ENCODE measurements at regions not wholly inside any gene's neighbourhood (a gene's known extent, or its start where the extent isn't known, plus 50 kb on each side); places are given as distances from the start of the nearest gene placed in this dataset.
A peak's percentile ranks its signal among the peaks of the same experiment; 100 is the strongest.
"Not testable (repeated sequence)": the region's sequence is repeated elsewhere in the genome, so short reads cannot be mapped to it uniquely, and the experiment has no call there.

- ATAC-seq; H3K36me3 ChIP-seq (ENCODE audit: insufficient read depth in 1 of 2, low read depth in 1 of 2); DNase-seq; H3K9me3 ChIP-seq; intact Hi-C loops (cut with DNase I); H3K4me1 ChIP-seq; H3K27ac ChIP-seq; H3K4me3 ChIP-seq; H3K27me3 ChIP-seq (ENCODE audit: insufficient read depth in 3 of 3, low read length in 2 of 3): not testable (repeated sequence)
- WGBS, 3 donors = 0 to 100% (median 60%) methylated on average over 2 to 9 of the region's 15 CpGs
Observed at GRCh38 chr3:10109-10996, 186.2 kb upstream of the CHL1 start.

GRCh38 chr3:11734-12133 lies 184.8 kb upstream of the CHL1 start:
- H3K36me3 ChIP-seq (ENCODE audit: insufficient read depth in 1 of 2, low read depth in 1 of 2) = no peaks in the 10 kb centered on the region
- no peaks in the 10 kb centered on the region for H3K4me1 ChIP-seq
- no peak for TF ChIP-seq CTCF (IDR thresholded peaks at IDR 0.05)
- H3K4me3 ChIP-seq = peak overlapping the region; percentile 22
- H3K27me3 ChIP-seq (ENCODE audit: insufficient read depth in 3 of 3, low read length in 2 of 3) = no peaks in the 10 kb centered on the region
- peak in 1 of 2 donors; percentile 56 for DNase-seq
- H3K27ac ChIP-seq = no peak overlapping the region
- no peaks in the 10 kb centered on the region for H3K9me3 ChIP-seq
- intact Hi-C loops (cut with DNase I) = no loop called here
- peak; percentile 72 to 81 (median 78) for ATAC-seq
- WGBS, 3 donors = 39 to 68% (median 49%) methylated on average over 10 to 19 of the region's 22 CpGs

- H3K4me3 ChIP-seq = no peak overlapping the region
- no peak overlapping the region for H3K27ac ChIP-seq
- no peak for TF ChIP-seq CTCF (IDR thresholded peaks at IDR 0.05)
- ATAC-seq (no peak), DNase-seq (no peak)
- no peaks in the 10 kb centered on the region for H3K9me3 ChIP-seq
- H3K4me1 ChIP-seq = no peaks in the 10 kb centered on the region
- no peaks in the 10 kb centered on the region for H3K27me3 ChIP-seq (ENCODE audit: insufficient read depth in 3 of 3, low read length in 2 of 3)
- 70 to 77% (median 75%) methylated on average over 3 of the region's 3 CpGs for WGBS, 3 donors
- H3K36me3 ChIP-seq (ENCODE audit: insufficient read depth in 1 of 2, low read depth in 1 of 2) = no peaks in the 10 kb centered on the region
- intact Hi-C loops (cut with DNase I) = no loop called here
Observed at GRCh38 chr3:14652-15051, 181.9 kb upstream of the CHL1 start.

GRCh38 chr3:16366-16765 lies 180.2 kb upstream of the CHL1 start:
- DNase-seq (no peak), ATAC-seq (no peak)
- H3K9me3 ChIP-seq = no peaks in the 10 kb centered on the region
- H3K27ac ChIP-seq = no peak overlapping the region
- no peaks in the 10 kb centered on the region for H3K4me1 ChIP-seq
- no peaks in the 10 kb centered on the region for H3K36me3 ChIP-seq (ENCODE audit: insufficient read depth in 1 of 2, low read depth in 1 of 2)
- H3K27me3 ChIP-seq (ENCODE audit: insufficient read depth in 3 of 3, low read length in 2 of 3) = no peaks in the 10 kb centered on the region
- no peak for TF ChIP-seq CTCF (IDR thresholded peaks at IDR 0.05)
- H3K4me3 ChIP-seq = no peak overlapping the region
- 72 to 77% (median 76%) methylated on average over 2 of the region's 2 CpGs for WGBS, 3 donors
- intact Hi-C loops (cut with DNase I) = no loop called here

- Histone ChIP-seq H3K4me1 (no peaks in the 10 kb centered on the region), H3K27me3 (ENCODE audit: insufficient read depth in 3 of 3, low read length in 2 of 3) (peaks cover 0 to 3% (median 0%) of the 10 kb centered on the region in 3 donors), H3K9me3 (no peaks in the 10 kb centered on the region), H3K27ac (no peak overlapping the region), H3K36me3 (ENCODE audit: insufficient read depth in 1 of 2, low read depth in 1 of 2) (no peaks in the 10 kb centered on the region), H3K4me3 (no peak overlapping the region)
- no peak for TF ChIP-seq CTCF (IDR thresholded peaks at IDR 0.05)
- no peak for DNase-seq
- ATAC-seq = no peak
- intact Hi-C loops (cut with DNase I) = no loop called here
Observed at GRCh38 chr3:20421-20820, 176.1 kb upstream of the CHL1 start.
